ENCODE measurements at regions not wholly inside any gene's neighbourhood (a gene's known extent, or its start where the extent isn't known, plus 50 kb on each side); places are given as distances from the start of the nearest gene placed in this dataset.

DNA sequence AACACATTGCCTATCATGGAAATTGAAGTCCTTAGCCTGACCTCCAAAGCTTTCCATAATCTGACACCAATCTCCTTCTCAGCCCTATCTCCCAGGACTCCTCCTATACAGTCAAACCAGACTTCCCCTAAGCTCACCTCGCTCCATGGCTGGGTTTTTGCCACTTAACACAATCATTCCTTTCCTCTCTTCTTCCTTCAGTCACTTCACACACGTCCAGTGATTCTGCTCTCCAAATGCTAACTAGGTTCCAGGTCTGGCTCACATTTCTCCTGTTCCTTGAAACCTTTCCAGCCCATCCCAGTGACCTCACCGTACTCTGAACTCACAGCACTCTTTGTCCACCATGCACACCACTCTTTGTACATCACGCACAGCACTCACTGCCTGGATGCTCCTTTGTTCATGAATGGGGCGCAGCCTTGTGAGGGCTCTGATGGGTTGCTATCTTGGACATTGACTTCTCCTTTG is 98.4 kb downstream of the GLUL start (continued):
- TF ChIP-seq, protein P1, sequence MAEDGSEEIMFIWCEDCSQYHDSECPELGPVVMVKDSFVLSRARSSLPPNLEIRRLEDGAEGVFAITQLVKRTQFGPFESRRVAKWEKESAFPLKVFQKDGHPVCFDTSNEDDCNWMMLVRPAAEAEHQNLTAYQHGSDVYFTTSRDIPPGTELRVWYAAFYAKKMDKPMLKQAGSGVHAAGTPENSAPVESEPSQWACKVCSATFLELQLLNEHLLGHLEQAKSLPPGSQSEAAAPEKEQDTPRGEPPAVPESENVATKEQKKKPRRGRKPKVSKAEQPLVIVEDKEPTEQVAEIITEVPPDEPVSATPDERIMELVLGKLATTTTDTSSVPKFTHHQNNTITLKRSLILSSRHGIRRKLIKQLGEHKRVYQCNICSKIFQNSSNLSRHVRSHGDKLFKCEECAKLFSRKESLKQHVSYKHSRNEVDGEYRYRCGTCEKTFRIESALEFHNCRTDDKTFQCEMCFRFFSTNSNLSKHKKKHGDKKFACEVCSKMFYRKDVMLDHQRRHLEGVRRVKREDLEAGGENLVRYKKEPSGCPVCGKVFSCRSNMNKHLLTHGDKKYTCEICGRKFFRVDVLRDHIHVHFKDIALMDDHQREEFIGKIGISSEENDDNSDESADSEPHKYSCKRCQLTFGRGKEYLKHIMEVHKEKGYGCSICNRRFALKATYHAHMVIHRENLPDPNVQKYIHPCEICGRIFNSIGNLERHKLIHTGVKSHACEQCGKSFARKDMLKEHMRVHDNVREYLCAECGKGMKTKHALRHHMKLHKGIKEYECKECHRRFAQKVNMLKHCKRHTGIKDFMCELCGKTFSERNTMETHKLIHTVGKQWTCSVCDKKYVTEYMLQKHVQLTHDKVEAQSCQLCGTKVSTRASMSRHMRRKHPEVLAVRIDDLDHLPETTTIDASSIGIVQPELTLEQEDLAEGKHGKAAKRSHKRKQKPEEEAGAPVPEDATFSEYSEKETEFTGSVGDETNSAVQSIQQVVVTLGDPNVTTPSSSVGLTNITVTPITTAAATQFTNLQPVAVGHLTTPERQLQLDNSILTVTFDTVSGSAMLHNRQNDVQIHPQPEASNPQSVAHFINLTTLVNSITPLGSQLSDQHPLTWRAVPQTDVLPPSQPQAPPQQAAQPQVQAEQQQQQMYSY (CRISPR knock-in tag; IDR thresholded peaks at IDR 0.05): no peak
- TF ChIP-seq ZNF234 (CRISPR knock-in tag; conservative IDR thresholded peaks at IDR 0.05): no peak
- TF ChIP-seq ZNF660 (CRISPR knock-in tag; IDR thresholded peaks at IDR 0.05; ENCODE audit: borderline replicate concordance, low read depth): no peak
- no peak for TF ChIP-seq TGIF2 (CRISPR knock-in tag; IDR thresholded peaks at IDR 0.05)
- peak; percentile 26 to 42; a peak in 1 of 4 replicates for TF ChIP-seq NR2F1 (CRISPR knock-in tag; IDR thresholded peaks at IDR 0.05)
- TF ChIP-seq FOXO1 (CRISPR knock-in tag; IDR thresholded peaks at IDR 0.05): peak; percentile 45; the same call in 1 of the 2 replicates
- TF ChIP-seq CCAR2 (optimal IDR thresholded peaks at IDR 0.05; ENCODE audit: low read depth, low read length): no peak
- peak; percentile 65 for TF ChIP-seq TBL1XR1 (IDR thresholded peaks at IDR 0.05; ENCODE audit: borderline replicate concordance, low read length, partially characterized antibody)
- TF ChIP-seq, protein P2, sequence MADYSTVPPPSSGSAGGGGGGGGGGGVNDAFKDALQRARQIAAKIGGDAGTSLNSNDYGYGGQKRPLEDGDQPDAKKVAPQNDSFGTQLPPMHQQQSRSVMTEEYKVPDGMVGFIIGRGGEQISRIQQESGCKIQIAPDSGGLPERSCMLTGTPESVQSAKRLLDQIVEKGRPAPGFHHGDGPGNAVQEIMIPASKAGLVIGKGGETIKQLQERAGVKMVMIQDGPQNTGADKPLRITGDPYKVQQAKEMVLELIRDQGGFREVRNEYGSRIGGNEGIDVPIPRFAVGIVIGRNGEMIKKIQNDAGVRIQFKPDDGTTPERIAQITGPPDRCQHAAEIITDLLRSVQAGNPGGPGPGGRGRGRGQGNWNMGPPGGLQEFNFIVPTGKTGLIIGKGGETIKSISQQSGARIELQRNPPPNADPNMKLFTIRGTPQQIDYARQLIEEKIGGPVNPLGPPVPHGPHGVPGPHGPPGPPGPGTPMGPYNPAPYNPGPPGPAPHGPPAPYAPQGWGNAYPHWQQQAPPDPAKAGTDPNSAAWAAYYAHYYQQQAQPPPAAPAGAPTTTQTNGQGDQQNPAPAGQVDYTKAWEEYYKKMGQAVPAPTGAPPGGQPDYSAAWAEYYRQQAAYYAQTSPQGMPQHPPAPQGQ (CRISPR knock-in tag; IDR thresholded peaks at IDR 0.05; ENCODE audit: borderline replicate concordance): no peak
- TF ChIP-seq KLF16 (CRISPR knock-in tag; IDR thresholded peaks at IDR 0.05): peak in 1 of 2 experiments; percentile 48; a peak in 1 of 4 replicates
- no peak for TF ChIP-seq ZNF547 (CRISPR knock-in tag; IDR thresholded peaks at IDR 0.05)
- TF ChIP-seq HHEX (CRISPR knock-in tag; IDR thresholded peaks at IDR 0.05): no peak
- TF ChIP-seq, protein P3, sequence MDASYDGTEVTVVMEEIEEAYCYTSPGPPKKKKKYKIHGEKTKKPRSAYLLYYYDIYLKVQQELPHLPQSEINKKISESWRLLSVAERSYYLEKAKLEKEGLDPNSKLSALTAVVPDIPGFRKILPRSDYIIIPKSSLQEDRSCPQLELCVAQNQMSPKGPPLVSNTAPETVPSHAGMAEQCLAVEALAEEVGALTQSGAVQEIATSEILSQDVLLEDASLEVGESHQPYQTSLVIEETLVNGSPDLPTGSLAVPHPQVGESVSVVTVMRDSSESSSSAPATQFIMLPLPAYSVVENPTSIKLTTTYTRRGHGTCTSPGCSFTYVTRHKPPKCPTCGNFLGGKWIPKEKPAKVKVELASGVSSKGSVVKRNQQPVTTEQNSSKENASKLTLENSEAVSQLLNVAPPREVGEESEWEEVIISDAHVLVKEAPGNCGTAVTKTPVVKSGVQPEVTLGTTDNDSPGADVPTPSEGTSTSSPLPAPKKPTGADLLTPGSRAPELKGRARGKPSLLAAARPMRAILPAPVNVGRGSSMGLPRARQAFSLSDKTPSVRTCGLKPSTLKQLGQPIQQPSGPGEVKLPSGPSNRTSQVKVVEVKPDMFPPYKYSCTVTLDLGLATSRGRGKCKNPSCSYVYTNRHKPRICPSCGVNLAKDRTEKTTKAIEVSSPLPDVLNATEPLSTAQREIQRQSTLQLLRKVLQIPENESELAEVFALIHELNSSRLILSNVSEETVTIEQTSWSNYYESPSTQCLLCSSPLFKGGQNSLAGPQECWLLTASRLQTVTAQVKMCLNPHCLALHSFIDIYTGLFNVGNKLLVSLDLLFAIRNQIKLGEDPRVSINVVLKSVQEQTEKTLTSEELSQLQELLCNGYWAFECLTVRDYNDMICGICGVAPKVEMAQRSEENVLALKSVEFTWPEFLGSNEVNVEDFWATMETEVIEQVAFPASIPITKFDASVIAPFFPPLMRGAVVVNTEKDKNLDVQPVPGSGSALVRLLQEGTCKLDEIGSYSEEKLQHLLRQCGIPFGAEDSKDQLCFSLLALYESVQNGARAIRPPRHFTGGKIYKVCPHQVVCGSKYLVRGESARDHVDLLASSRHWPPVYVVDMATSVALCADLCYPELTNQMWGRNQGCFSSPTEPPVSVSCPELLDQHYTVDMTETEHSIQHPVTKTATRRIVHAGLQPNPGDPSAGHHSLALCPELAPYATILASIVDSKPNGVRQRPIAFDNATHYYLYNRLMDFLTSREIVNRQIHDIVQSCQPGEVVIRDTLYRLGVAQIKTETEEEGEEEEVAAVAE (CRISPR knock-in tag; IDR thresholded peaks at IDR 0.05; ENCODE audit: borderline replicate concordance): peak; percentile 42; the same call in 1 of the 2 replicates
- TF ChIP-seq ETV6 (CRISPR knock-in tag; conservative IDR thresholded peaks at IDR 0.05): no peak
- no peak for TF ChIP-seq SRSF1 (optimal IDR thresholded peaks at IDR 0.05; ENCODE audit: low read depth, low read length)
- no peak for TF ChIP-seq CBX1 (IDR thresholded peaks at IDR 0.05; ENCODE audit: low read depth)
- TF ChIP-seq PHF20 (CRISPR knock-in tag; IDR thresholded peaks at IDR 0.05): no peak
- no peak for TF ChIP-seq MTA3 (CRISPR knock-in tag; IDR thresholded peaks at IDR 0.05)
